ENCODE measurements at regions not wholly inside any gene's neighbourhood (a gene's known extent, or its start where the extent isn't known, plus 50 kb on each side); places are given as distances from the start of the nearest gene placed in this dataset.

DNA sequence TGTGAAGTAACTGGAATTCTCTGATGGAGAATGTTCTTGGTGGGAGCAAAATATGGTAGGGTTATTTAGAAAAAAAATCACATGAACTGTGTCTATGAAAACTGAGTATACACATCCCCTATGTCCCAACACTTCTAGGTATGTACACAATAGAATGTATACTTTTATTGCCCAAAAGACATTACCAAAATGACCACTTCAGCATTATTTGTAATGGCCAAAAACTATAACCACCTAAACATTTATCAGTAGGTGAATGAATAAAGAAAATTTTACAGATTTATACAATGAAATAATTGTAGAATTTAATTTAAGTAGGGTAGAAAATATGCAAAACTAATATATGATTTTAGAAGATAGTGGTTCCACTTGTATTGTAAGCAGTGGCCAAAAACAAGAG, 462.8 kb downstream of the KCNJ3 start:
- TF ChIP-seq, protein P1, sequence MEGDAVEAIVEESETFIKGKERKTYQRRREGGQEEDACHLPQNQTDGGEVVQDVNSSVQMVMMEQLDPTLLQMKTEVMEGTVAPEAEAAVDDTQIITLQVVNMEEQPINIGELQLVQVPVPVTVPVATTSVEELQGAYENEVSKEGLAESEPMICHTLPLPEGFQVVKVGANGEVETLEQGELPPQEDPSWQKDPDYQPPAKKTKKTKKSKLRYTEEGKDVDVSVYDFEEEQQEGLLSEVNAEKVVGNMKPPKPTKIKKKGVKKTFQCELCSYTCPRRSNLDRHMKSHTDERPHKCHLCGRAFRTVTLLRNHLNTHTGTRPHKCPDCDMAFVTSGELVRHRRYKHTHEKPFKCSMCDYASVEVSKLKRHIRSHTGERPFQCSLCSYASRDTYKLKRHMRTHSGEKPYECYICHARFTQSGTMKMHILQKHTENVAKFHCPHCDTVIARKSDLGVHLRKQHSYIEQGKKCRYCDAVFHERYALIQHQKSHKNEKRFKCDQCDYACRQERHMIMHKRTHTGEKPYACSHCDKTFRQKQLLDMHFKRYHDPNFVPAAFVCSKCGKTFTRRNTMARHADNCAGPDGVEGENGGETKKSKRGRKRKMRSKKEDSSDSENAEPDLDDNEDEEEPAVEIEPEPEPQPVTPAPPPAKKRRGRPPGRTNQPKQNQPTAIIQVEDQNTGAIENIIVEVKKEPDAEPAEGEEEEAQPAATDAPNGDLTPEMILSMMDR (IDR thresholded peaks at IDR 0.05) = no peak
- TF ChIP-seq POLR2A (IDR thresholded peaks at IDR 0.05) = no peak
- no peak for TF ChIP-seq POLR2AphosphoS5 (IDR thresholded peaks at IDR 0.05)
